CD4-positive, alpha-beta T cell treated with Interleukin-17A for 4 hours (primary cell): ENCODE measurements at regions not wholly inside any gene's neighbourhood (a gene's known extent, or its start where the extent isn't known, plus 50 kb on each side); places are given as distances from the start of the nearest gene placed in this dataset.

ENCODE experiments used
- DNase-seq: peaks from one replicate; pipeline ENCODE4 v3.0.0-alpha.2; 2020; ENCODE audit warnings: mixed read lengths

- DNase-seq, result no peak
Measured at GRCh38 chr15:45743426-45744235, 108.8 kb downstream of the SQOR start.

- no peak for DNase-seq
Measured at GRCh38 chr15:45744236-45744589, 109.4 kb downstream of the SQOR start.

- DNase-seq, result no peak
Measured at GRCh38 chr15:45747426-45747825, 112.6 kb downstream of the SQOR start.

GRCh38 chr15:45751629-45752028, 116.8 kb downstream of the SQOR start:
- DNase-seq, result no peak

- no peak for DNase-seq
Measured at GRCh38 chr15:45759936-45760335, 125.1 kb downstream of the SQOR start.

GRCh38 chr15:45762726-45763125, 127.9 kb downstream of the SQOR start:
- DNase-seq, result no peak

GRCh38 chr15:45763170-45763869, 128.5 kb downstream of the SQOR start:
- DNase-seq, result no peak

GRCh38 chr15:45773149-45773548, 138.3 kb downstream of the SQOR start:
- no peak for DNase-seq

GRCh38 chr15:45776772-45777171, 141.9 kb downstream of the SQOR start:
- no peak for DNase-seq

GRCh38 chr15:45777781-45778180, 143.0 kb downstream of the SQOR start:
- DNase-seq, result no peak

GRCh38 chr15:45780352-45780751, 145.5 kb downstream of the SQOR start:
- no peak for DNase-seq

- DNase-seq, result no peak
Measured at GRCh38 chr15:45784656-45785055, 149.8 kb downstream of the SQOR start.

GRCh38 chr15:45785897-45786296, 151.1 kb downstream of the SQOR start:
- DNase-seq, result no peak

- peak; percentile 3 for DNase-seq
Measured at GRCh38 chr15:45790325-45790943, 155.6 kb downstream of the SQOR start.

GRCh38 chr15:45794304-45794703, 159.5 kb downstream of the SQOR start:
- DNase-seq, result no peak

- DNase-seq, result no peak
Measured at GRCh38 chr15:45794712-45795439, 160.0 kb downstream of the SQOR start.

GRCh38 chr15:45795440-45796069, 160.7 kb downstream of the SQOR start:
- DNase-seq, result no peak

- DNase-seq, result no peak
Measured at GRCh38 chr15:45796433-45796832, 161.6 kb downstream of the SQOR start.

GRCh38 chr15:45799508-45799907, 164.7 kb downstream of the SQOR start:
- no peak for DNase-seq

GRCh38 chr15:45801543-45801942, 166.7 kb downstream of the SQOR start:
- DNase-seq, result no peak

- no peak for DNase-seq
Measured at GRCh38 chr15:45802140-45802539, 167.3 kb downstream of the SQOR start.

GRCh38 chr15:45804028-45804427, 169.2 kb downstream of the SQOR start:
- no peak for DNase-seq

GRCh38 chr15:45810201-45810600, 175.4 kb downstream of the SQOR start:
- no peak for DNase-seq
